Spleen (tissue), 11 donors: ENCODE measurements at regions not wholly inside any gene's neighbourhood (a gene's known extent, or its start where the extent isn't known, plus 50 kb on each side); places are given as distances from the start of the nearest gene placed in this dataset.

Source experiments
- DNase-seq: peaks from one replicate; pipeline ENCODE4 v3.0.0-alpha.2; 2020
- H3K27ac ChIP-seq, 8 donors: fragments of 200-600 bp; sonication (generic) in 7 of 8; 1 replicate in 4 of 8; 2 replicates in 4 of 8; pipeline versions ENCODE4 v1.5.0 to v1.8.0; 2016 to 2021; ENCODE audit warnings: inconsistent platforms in 4 of 8, mild to moderate bottlenecking in 4 of 8, moderate library complexity in 1 of 8
- H3K27me3 ChIP-seq, 7 donors: fragments of 200-600 bp; sonication (generic) in 6 of 7; replicated peaks in 1 of 7; 1 replicate in 4 of 7; 2 replicates in 3 of 7; pipeline versions ENCODE4 v1.5.0 to v1.8.0; 2016 to 2021; ENCODE audit warnings: inconsistent platforms in 3 of 7, mild to moderate bottlenecking in 1 of 7
- H3K36me3 ChIP-seq, 6 donors: fragments of 200-600 bp; sonication (generic) in 5 of 6; 1 replicate in 4 of 6; 2 replicates in 2 of 6; pipeline versions ENCODE4 v1.5.0 to v1.8.0; 2016 to 2021; ENCODE audit warnings: inconsistent platforms in 2 of 6
- H3K4me1 ChIP-seq, 6 donors: fragments of 200-600 bp; sonication (generic) in 5 of 6; 1 replicate in 3 of 6; 2 replicates in 3 of 6; pipeline versions ENCODE4 v1.5.0 to v1.8.0; 2016 to 2021; ENCODE audit warnings: inconsistent platforms in 3 of 6
- H3K4me3 ChIP-seq, 8 donors: fragments of 200-600 bp; sonication (generic) in 7 of 8; 1 replicate in 4 of 8; 2 replicates in 4 of 8; pipeline versions ENCODE4 v1.5.0 to v1.8.0; 2016 to 2021; ENCODE audit warnings: inconsistent platforms in 4 of 8, mild to moderate bottlenecking in 4 of 8, moderate library complexity in 2 of 8
- H3K9me3 ChIP-seq, 8 donors: fragments of 200-600 bp; sonication (generic) in 7 of 8; 1 replicate in 4 of 8; 2 replicates in 4 of 8; pipeline versions ENCODE4 v1.5.0 to v1.8.0; 2016 to 2021; ENCODE audit warnings: inconsistent platforms in 4 of 8
- CTCF ChIP-seq, 11 experiments: fragments of 200-600 bp in 7 of 11; fragments of 450-650 bp in 4 of 11; sonication (generic) in 4 of 11; IDR thresholded peaks in 8 of 11; conservative IDR thresholded peaks in 3 of 11; 1 replicate in 7 of 11; 2 replicates in 4 of 11; pipeline versions ENCODE4 v1.4.0 to v1.8.0; 2016 to 2021; ENCODE audit warnings: antibody characterized with exemption in 11 of 11, inconsistent platforms in 4 of 11, mild to moderate bottlenecking in 1 of 11
- POLR2A ChIP-seq, 3 donors: fragments of 450-650 bp; IDR thresholded peaks; one replicate each; pipeline ENCODE4 v1.5.1; 2017; ENCODE audit warnings: antibody characterized with exemption in 3 of 3, mild to moderate bottlenecking in 1 of 3
- POLR2AphosphoS5 ChIP-seq, 3 donors: sonication (generic); formaldehyde crosslinking; IDR thresholded peaks; one replicate each; pipeline ENCODE4 v1.5.1; 2017; ENCODE audit warnings: antibody characterized with exemption in 3 of 3
- WGBS, 5 donors: extraction: QIAGEN DNeasy Blood & Tissue Kit in 3 of 5; methylation state at CpG; one replicate each; pipeline versions ENCODE4 v1.1.5 to v1.1.7; 2013 to 2018; 5-methylcytosine and 5-hydroxymethylcytosine counted together
- intact Hi-C: fragments of 100-400 bp; cut with DNase I; formaldehyde crosslinking; loops from one replicate; pipeline ENCODE4 v1.15.0; 2023; ENCODE audit warnings: low total_unique reads
- donor health status: healthy with polysubstance abuse.
- donor health status: DM: no; HTN: no; CAD: no; lungs with moderate emphysema.
- donor health status: DM: no; HTN: no; CAD: no.
- donor health status: Bipolar disorder and iron deficiency.
- donor health status: healthy.
- donor health status: DM: no; HTN: no; CAD: no.
- donor health status: DM: yes; HTN: yes; CAD: no.

- no peak for DNase-seq
- no peaks in the 10 kb centered on the region for H3K36me3 ChIP-seq
- no peaks in the 10 kb centered on the region for H3K4me1 ChIP-seq
- H3K27me3 ChIP-seq: no peaks in the 10 kb centered on the region
- no peak overlapping the region for H3K4me3 ChIP-seq
- intact Hi-C loops: no loop called here
- H3K27ac ChIP-seq: no peak overlapping the region
- peaks cover 0 to 18% (median 11%) of the 10 kb centered on the region in 8 donors for H3K9me3 ChIP-seq
- no peak for TF ChIP-seq POLR2A (IDR thresholded peaks at IDR 0.05)
- TF ChIP-seq POLR2AphosphoS5 (IDR thresholded peaks at IDR 0.05): no peak
- no peak for TF ChIP-seq CTCF (IDR thresholded peaks at IDR 0.05 in 8 of 11, conservative IDR thresholded peaks at IDR 0.05 in 3 of 11)
Observed at GRCh38 chr2:17070711-17071110, 405.1 kb upstream of the CYRIA start.

GRCh38 chr2:17069564-17069963 is 403.9 kb upstream of the CYRIA start:
- Histone ChIP-seq H3K4me3 (no peak overlapping the region), H3K4me1 (no peaks in the 10 kb centered on the region), H3K27ac (no peak overlapping the region), H3K36me3 (no peaks in the 10 kb centered on the region), H3K9me3 (peaks cover 0 to 18% (median 11%) of the 10 kb centered on the region in 8 donors), H3K27me3 (no peaks in the 10 kb centered on the region)
- intact Hi-C loops: no loop called here
- no peak for DNase-seq
- TF ChIP-seq POLR2AphosphoS5 (IDR thresholded peaks at IDR 0.05) (no peak), POLR2A (IDR thresholded peaks at IDR 0.05) (no peak), CTCF (IDR thresholded peaks at IDR 0.05 in 8 of 11, conservative IDR thresholded peaks at IDR 0.05 in 3 of 11) (no peak)
- WGBS, 5 donors: 88 to 94% (median 91%) methylated on average over 4 of the region's 4 CpGs

GRCh38 chr2:17068021-17068420 is 402.4 kb upstream of the CYRIA start:
- peaks cover 0 to 18% (median 11%) of the 10 kb centered on the region in 8 donors for H3K9me3 ChIP-seq
- no peak for DNase-seq
- TF ChIP-seq CTCF (IDR thresholded peaks at IDR 0.05 in 8 of 11, conservative IDR thresholded peaks at IDR 0.05 in 3 of 11) (no peak), POLR2AphosphoS5 (IDR thresholded peaks at IDR 0.05) (no peak), POLR2A (IDR thresholded peaks at IDR 0.05) (no peak)
- 78 to 81% (median 80%) methylated on average over 4 of the region's 4 CpGs for WGBS, 5 donors
- no peak overlapping the region for H3K27ac ChIP-seq
- no peak overlapping the region for H3K4me3 ChIP-seq
- intact Hi-C loops: no loop called here
- no peaks in the 10 kb centered on the region for H3K27me3 ChIP-seq
- H3K4me1 ChIP-seq: no peaks in the 10 kb centered on the region
- H3K36me3 ChIP-seq: no peaks in the 10 kb centered on the region

- DNase-seq: no peak
- Histone ChIP-seq H3K27me3 (no peaks in the 10 kb centered on the region), H3K4me1 (no peaks in the 10 kb centered on the region), H3K4me3 (no peak overlapping the region), H3K36me3 (no peaks in the 10 kb centered on the region), H3K27ac (no peak overlapping the region), H3K9me3 (peaks cover 0 to 2% (median under 1%) of the 10 kb centered on the region in 8 donors)
- intact Hi-C loops: no loop called here
- WGBS, 5 donors: 70 to 81% (median 78%) methylated on average over 6 of the region's 6 CpGs
- TF ChIP-seq CTCF (IDR thresholded peaks at IDR 0.05 in 8 of 11, conservative IDR thresholded peaks at IDR 0.05 in 3 of 11) (no peak), POLR2A (IDR thresholded peaks at IDR 0.05) (no peak), POLR2AphosphoS5 (IDR thresholded peaks at IDR 0.05) (no peak)
Observed at GRCh38 chr2:17065536-17065935, 399.9 kb upstream of the CYRIA start.
